B cell (primary cell): ENCODE measurements at regions not wholly inside any gene's neighbourhood (a gene's known extent, or its start where the extent isn't known, plus 50 kb on each side); places are given as distances from the start of the nearest gene placed in this dataset.

Source experiments
- ATAC-seq: fragments of 200-7000 bp; cut with Tn5 transposase; one replicate; pipeline ENCODE4 v1.10.0; 2021; ENCODE audit warnings: low read depth, mild to moderate bottlenecking, moderate number of reproducible peaks, moderate library complexity
- CTCF ChIA-PET: fragments of 350-600 bp; sonication (Branson Sonifier 250); formaldehyde crosslinking; loops from one replicate; lab custom pipeline; 2021; ENCODE audit warnings: antibody characterized with exemption, inconsistent platforms; lab: Charles Lee
- POLR2A ChIA-PET: fragments of 350-600 bp; sonication (Branson Sonifier 250); formaldehyde crosslinking; loops from one replicate; lab custom pipeline; 2021; ENCODE audit warnings: antibody characterized with exemption; lab: Charles Lee
- DNase-seq: peaks from one replicate; pipeline ENCODE4 v3.0.0; 2013
- H2AFZ ChIP-seq: 2 replicates; pipeline ENCODE4 v1.6.1; 2012; ENCODE audit warnings: mild to moderate bottlenecking, low read depth, low read length; ENCODE audit not compliant: insufficient read depth, poor library complexity, severe bottlenecking
- H3K27ac ChIP-seq, 2 donors: 1 replicate in 1 of 2; 2 replicates in 1 of 2; pipeline ENCODE4 v1.5.1; 2012 to 2013; ENCODE audit warnings: low read length in 2 of 2, mild to moderate bottlenecking in 2 of 2, moderate library complexity in 1 of 2
- H3K27me3 ChIP-seq, 4 experiments: fragments of 200-600 bp in 1 of 4; sonication (generic) in 1 of 4; replicated peaks in 1 of 4; 1 replicate in 2 of 4; 2 replicates in 2 of 4; pipeline versions ENCODE4 v1.6.1 to v1.7.0; 2013 to 2016; ENCODE audit warnings: low read length in 3 of 4, mild to moderate bottlenecking in 2 of 4, mixed read lengths in 1 of 4, moderate library complexity in 1 of 4; ENCODE audit not compliant: insufficient read depth in 4 of 4, control insufficient read depth in 3 of 4; ENCODE audit errors: control extremely low read depth in 1 of 4
- H3K36me3 ChIP-seq, 2 experiments: replicated peaks in 1 of 2; 1 replicate in 1 of 2; 2 replicates in 1 of 2; pipeline versions ENCODE4 v1.6.1 to v1.7.1; 2013; ENCODE audit warnings: low read length in 1 of 2; ENCODE audit not compliant: insufficient read depth in 2 of 2, control insufficient read depth in 1 of 2; ENCODE audit errors: control extremely low read depth in 1 of 2, extremely low read depth in 1 of 2
- H3K4me1 ChIP-seq, 2 donors: fragments of 200-600 bp in 1 of 2; sonication (generic) in 1 of 2; 1 replicate in 1 of 2; 2 replicates in 1 of 2; pipeline versions ENCODE4 v1.5.1 to v1.6.1; 2013 to 2017; ENCODE audit warnings: low read length in 2 of 2; ENCODE audit not compliant: control insufficient read depth in 2 of 2, insufficient read depth in 2 of 2
- H3K4me2 ChIP-seq: replicated peaks from 2 replicates; pipeline ENCODE3; 2012; ENCODE audit warnings: mild to moderate bottlenecking, low read depth, low read length; ENCODE audit not compliant: poor library complexity, severe bottlenecking
- H3K4me3 ChIP-seq, 5 experiments: fragments of 200-600 bp in 1 of 5; sonication (generic) in 1 of 5; 1 replicate in 3 of 5; 2 replicates in 2 of 5; pipeline versions ENCODE4 v1.5.1 to v1.7.0; 2011 to 2016; ENCODE audit warnings: low read length in 4 of 5, mild to moderate bottlenecking in 4 of 5, low read depth in 2 of 5, control low read depth in 1 of 5, moderate library complexity in 1 of 5; ENCODE audit not compliant: insufficient read depth in 1 of 5; ENCODE audit errors: control extremely low read depth in 1 of 5, extremely low read depth in 1 of 5
- H3K79me2 ChIP-seq: fragments of 200-600 bp; sonication (generic); one replicate; pipeline ENCODE4 v1.6.0; 2016; ENCODE audit warnings: low read length; ENCODE audit not compliant: control insufficient read depth, insufficient read depth
- H3K9ac ChIP-seq: fragments of 200-600 bp; sonication (generic); 2 replicates; pipeline ENCODE4 v1.6.1; 2017; ENCODE audit warnings: mild to moderate bottlenecking, low read length, moderate library complexity
- H3K9me3 ChIP-seq, 3 donors: one replicate each; pipeline versions ENCODE4 v1.6.1 to v1.7.1; 2013; ENCODE audit warnings: low read length in 2 of 3; ENCODE audit not compliant: control insufficient read depth in 2 of 3, insufficient read depth in 1 of 3; ENCODE audit errors: control extremely low read depth in 1 of 3
- H4K20me1 ChIP-seq: 2 replicates; pipeline ENCODE4 v1.6.0; 2012; ENCODE audit warnings: mild to moderate bottlenecking, low read length; ENCODE audit not compliant: insufficient read depth, control insufficient read depth, poor library complexity, severe bottlenecking
- H3K27ac Mint-ChIP-seq: one replicate; pipeline ENCODE4 v1.8.0; 2021; ENCODE audit warnings: mixed read lengths
- H3K27me3 Mint-ChIP-seq: one replicate; pipeline ENCODE4 v1.8.0; 2021; ENCODE audit warnings: mixed read lengths
- H3K4me1 Mint-ChIP-seq: one replicate; pipeline ENCODE4 v1.8.0; 2021; ENCODE audit warnings: mixed read lengths
- H3K4me3 Mint-ChIP-seq: one replicate; pipeline ENCODE4 v1.8.0; 2021; ENCODE audit warnings: mixed read lengths
- H3K9me3 Mint-ChIP-seq: one replicate; pipeline ENCODE4 v1.8.0; 2022; ENCODE audit warnings: mixed read lengths; ENCODE audit not compliant: insufficient read depth
- CTCF ChIP-seq: fragments of 200-600 bp; IDR thresholded peaks from one replicate; pipeline ENCODE4 v1.8.0; 2022; ENCODE audit warnings: antibody characterized with exemption, mild to moderate bottlenecking
- EZH2 ChIP-seq: IDR thresholded peaks from 2 replicates; pipeline ENCODE4 v1.6.1; 2012; ENCODE audit warnings: borderline replicate concordance, low read depth, mild to moderate bottlenecking, moderate library complexity, low read length; ENCODE audit not compliant: insufficient read depth, poor library complexity, severe bottlenecking
- WGBS: methylation state at CpG from one replicate; pipeline ENCODE4 v1.1.5; 2013; ENCODE audit warnings: missing lambda C conversion rate; ENCODE audit not compliant: insufficient coverage; 5-methylcytosine and 5-hydroxymethylcytosine counted together
- intact Hi-C: fragments of 100-400 bp; cut with micrococcal nuclease; formaldehyde crosslinking; loops from one replicate; pipeline ENCODE4 v1.10.0; 2022

DNA sequence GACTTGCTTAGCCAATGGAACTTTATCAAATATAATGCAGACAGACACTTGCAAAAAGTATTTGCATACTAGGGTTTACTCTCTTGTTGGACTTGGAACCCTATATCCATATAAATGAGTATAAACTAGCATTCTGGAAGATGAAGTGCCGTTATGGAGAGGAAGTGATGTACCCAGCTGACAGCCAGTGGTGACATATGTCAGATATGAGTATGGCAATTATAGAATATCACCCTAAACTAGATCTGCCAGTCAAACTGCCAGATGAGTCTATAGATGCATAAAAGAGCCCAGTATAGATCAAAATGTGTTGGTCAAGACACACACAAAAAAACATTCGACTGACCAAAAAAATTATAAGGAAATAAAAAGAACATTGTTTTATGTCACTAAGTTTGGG, 739.3 kb downstream of the PLA2G4A start:
- ChIA-PET POLR2A (no interaction called here), CTCF (no interaction called here)
- H3K27ac Mint-ChIP-seq = no peak overlapping the region
- Histone ChIP-seq H3K9me3 (peaks cover 0 to 3% (median 0%) of the 10 kb centered on the region in 3 donors), H3K4me1 (no peaks in the 10 kb centered on the region), H3K4me3 (no peak overlapping the region), H3K27me3 (no peaks in the 10 kb centered on the region), H4K20me1 (no peaks in the 10 kb centered on the region), H2AFZ (no peak overlapping the region), H3K4me2 (no peak overlapping the region), H3K9ac (no peak overlapping the region), H3K27ac (no peak overlapping the region), H3K36me3 (no peaks in the 10 kb centered on the region), H3K79me2 (no peaks in the 10 kb centered on the region)
- intact Hi-C loops = no loop called here
- H3K4me3 Mint-ChIP-seq = no peak overlapping the region
- peaks cover 3% of the 10 kb centered on the region for H3K9me3 Mint-ChIP-seq
- TF ChIP-seq CTCF (no peak), EZH2 (no peak)
- DNase-seq (no peak), ATAC-seq (no peak)
- no CpG with 5 or more reads among the region's 2 CpGs for WGBS
- no peaks in the 10 kb centered on the region for H3K4me1 Mint-ChIP-seq
- no peaks in the 10 kb centered on the region for H3K27me3 Mint-ChIP-seq

DNA sequence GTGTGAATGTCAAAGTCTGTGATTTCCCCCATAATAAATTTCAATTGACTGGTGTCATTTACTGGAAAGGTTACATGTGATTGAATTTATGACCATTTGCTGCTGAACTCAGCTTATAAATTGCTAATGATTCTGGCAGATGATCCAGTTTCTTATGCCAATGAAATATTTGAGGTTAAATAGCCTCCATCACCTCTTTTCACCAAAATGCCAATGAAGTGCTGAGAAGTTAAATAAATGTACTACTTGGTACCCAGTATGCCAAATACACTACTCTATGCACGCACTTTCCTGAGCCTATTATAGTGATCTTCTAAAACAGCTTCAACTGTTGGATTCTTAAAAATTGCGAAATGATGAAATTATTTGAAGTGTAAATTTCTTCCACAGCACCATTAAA, 741.4 kb downstream of the PLA2G4A start:
- Histone ChIP-seq H3K9me3 (no peaks in the 10 kb centered on the region), H3K9ac (no peak overlapping the region), H3K27ac (no peak overlapping the region), H2AFZ (no peak overlapping the region), H3K79me2 (no peaks in the 10 kb centered on the region), H3K27me3 (no peaks in the 10 kb centered on the region), H3K36me3 (no peaks in the 10 kb centered on the region), H3K4me3 (no peak overlapping the region), H3K4me2 (no peak overlapping the region), H4K20me1 (no peaks in the 10 kb centered on the region), H3K4me1 (no peaks in the 10 kb centered on the region)
- Mint-ChIP-seq H3K4me1 (no peaks in the 10 kb centered on the region), H3K27ac (no peak overlapping the region), H3K4me3 (no peak overlapping the region), H3K9me3 (peaks cover 3% of the 10 kb centered on the region), H3K27me3 (no peaks in the 10 kb centered on the region)
- DNase-seq = no peak
- intact Hi-C loops = no loop called here
- ChIA-PET CTCF (no interaction called here), POLR2A (no interaction called here)
- TF ChIP-seq CTCF (no peak), EZH2 (no peak)
- no peak for ATAC-seq
- no CpG with 5 or more reads among the region's 2 CpGs for WGBS
